Large intestine (tissue), 3 donors: ENCODE measurements at regions not wholly inside any gene's neighbourhood (a gene's known extent, or its start where the extent isn't known, plus 50 kb on each side); places are given as distances from the start of the nearest gene placed in this dataset.
"Not testable (repeated sequence)": the region's sequence is repeated elsewhere in the genome, so short reads cannot be mapped to it uniquely, and the experiment has no call there.

Experiments
- DNase-seq, 2 donors: peaks; one replicate each; pipeline versions ENCODE4 v3.0.0 to v3.0.0-alpha.2; 2013
- H3K27ac ChIP-seq: one replicate; pipeline ENCODE4 v1.5.1; 2013; ENCODE audit warnings: low read length
- H3K27me3 ChIP-seq: 2 replicates; pipeline ENCODE4 v1.6.1; 2013; ENCODE audit warnings: low read length; ENCODE audit not compliant: control insufficient read depth, insufficient read depth
- H3K36me3 ChIP-seq: 2 replicates; pipeline ENCODE4 v1.6.1; 2013; ENCODE audit warnings: low read length; ENCODE audit not compliant: control insufficient read depth, insufficient read depth
- H3K4me1 ChIP-seq: one replicate; pipeline ENCODE4 v1.6.1; 2013; ENCODE audit warnings: low read length; ENCODE audit not compliant: control insufficient read depth, insufficient read depth
- H3K4me3 ChIP-seq: one replicate; pipeline ENCODE4 v1.5.1; 2013; ENCODE audit warnings: low read length
- H3K9me3 ChIP-seq: one replicate; pipeline ENCODE4 v1.6.1; 2013; ENCODE audit warnings: mild to moderate bottlenecking, low read depth, low read length, moderate library complexity; ENCODE audit not compliant: control insufficient read depth
- WGBS: methylation state at CpG from one replicate; pipeline ENCODE4 v1.1.5; 2013; ENCODE audit warnings: low lambda C conversion rate; ENCODE audit not compliant: insufficient coverage; 5-methylcytosine and 5-hydroxymethylcytosine counted together

DNA sequence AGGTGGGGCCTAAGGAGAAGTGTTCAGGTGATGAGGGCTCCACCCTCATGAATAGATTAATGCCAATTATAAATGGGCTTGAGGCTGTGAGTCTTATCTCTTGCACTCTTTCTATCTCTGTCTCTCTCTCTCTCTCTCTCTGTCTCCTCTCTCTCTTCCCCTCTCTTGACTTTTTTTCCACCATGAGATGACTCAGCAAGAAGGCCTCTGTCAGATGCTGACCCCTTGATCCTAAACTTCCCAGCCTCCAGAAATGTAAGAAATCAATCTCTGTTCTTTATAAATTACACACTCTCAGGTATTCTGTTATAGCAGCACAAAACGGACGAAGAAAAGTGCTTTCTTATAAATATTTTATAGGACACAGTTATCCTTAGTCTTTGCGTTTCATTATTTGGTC is 184.9 kb upstream of the PCDH7 start:
- no peak for DNase-seq
- Histone ChIP-seq H3K4me3 (no peak overlapping the region), H3K27me3 (no peaks in the 10 kb centered on the region), H3K27ac (no peak overlapping the region), H3K9me3 (no peaks in the 10 kb centered on the region), H3K36me3 (no peaks in the 10 kb centered on the region), H3K4me1 (no peaks in the 10 kb centered on the region)
- no CpG with 5 or more reads among the region's 3 CpGs for WGBS

DNA sequence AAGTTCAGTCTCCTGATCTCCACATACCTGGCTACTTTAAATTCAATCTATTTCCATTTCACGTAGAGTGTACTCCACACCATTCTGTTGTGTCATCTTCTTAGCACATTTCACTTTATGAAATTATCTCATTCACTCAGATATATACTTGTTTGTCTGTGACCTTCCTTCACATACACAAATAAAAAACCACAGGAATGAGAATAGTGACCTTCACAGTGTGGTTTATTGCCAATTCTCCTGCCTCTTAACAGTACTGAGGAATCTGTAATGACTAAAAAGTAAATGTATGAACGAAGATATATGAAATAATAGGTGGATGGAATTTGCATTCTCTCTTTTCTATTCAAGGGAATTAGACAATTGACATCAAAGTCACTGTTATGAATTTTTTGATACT is 183.9 kb upstream of the PCDH7 start:
- Histone ChIP-seq H3K27ac (no peak overlapping the region), H3K4me1 (no peaks in the 10 kb centered on the region), H3K36me3 (no peaks in the 10 kb centered on the region), H3K27me3 (no peaks in the 10 kb centered on the region), H3K4me3 (no peak overlapping the region), H3K9me3 (no peaks in the 10 kb centered on the region)
- DNase-seq = no peak
- WGBS = 29% methylated on average over 1 of the region's 2 CpGs

DNA sequence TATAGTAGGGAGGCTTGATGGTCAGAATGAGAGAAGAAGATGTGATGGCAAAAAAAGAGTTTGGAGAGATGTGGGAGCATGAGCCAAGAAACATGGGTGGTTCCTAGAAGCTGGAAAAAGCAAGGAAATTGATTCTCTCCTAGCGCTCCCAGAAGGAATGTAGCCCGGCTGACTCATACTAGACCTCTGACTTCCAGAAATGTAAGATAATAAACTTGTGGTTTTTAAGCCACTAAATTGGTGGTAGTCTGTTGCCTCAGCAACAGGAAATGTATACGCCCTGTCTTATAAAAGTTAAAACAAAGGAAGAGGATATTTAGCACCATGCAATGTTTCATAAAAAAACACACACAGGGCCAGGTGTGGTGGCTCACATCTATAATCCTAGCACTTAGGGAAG is 182.7 kb upstream of the PCDH7 start:
- no peaks in the 10 kb centered on the region for H3K27me3 ChIP-seq
- no CpG with 5 or more reads among the region's 3 CpGs for WGBS
- no peaks in the 10 kb centered on the region for H3K4me1 ChIP-seq
- H3K9me3 ChIP-seq = no peaks in the 10 kb centered on the region
- H3K27ac ChIP-seq = no peak overlapping the region
- no peaks in the 10 kb centered on the region for H3K36me3 ChIP-seq
- DNase-seq = no peak
- no peak overlapping the region for H3K4me3 ChIP-seq

DNA sequence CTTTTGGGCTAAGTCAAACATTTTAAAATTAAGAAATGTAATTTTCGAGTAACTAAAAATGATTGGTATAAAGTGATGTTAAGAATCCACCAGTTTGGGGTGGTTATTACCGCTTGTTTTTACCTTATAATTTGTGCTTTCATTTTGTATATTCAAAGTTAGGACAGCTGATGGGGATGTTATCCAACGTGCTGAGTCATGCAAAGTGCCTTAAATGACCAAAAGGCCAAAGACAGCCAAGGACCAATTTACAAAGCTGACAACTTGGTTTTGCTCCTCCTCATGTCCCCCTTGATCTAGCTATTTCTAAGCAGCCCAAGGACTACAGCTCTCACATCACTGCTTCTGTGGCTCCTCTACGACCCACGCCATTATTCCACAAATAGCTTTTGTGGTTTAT is 181.4 kb upstream of the PCDH7 start:
- no peak for DNase-seq
- Histone ChIP-seq H3K36me3 (no peaks in the 10 kb centered on the region), H3K9me3 (no peaks in the 10 kb centered on the region), H3K4me1 (no peaks in the 10 kb centered on the region), H3K4me3 (no peak overlapping the region), H3K27me3 (no peaks in the 10 kb centered on the region), H3K27ac (no peak overlapping the region)
- WGBS = no CpG with 5 or more reads among the region's 5 CpGs

DNA sequence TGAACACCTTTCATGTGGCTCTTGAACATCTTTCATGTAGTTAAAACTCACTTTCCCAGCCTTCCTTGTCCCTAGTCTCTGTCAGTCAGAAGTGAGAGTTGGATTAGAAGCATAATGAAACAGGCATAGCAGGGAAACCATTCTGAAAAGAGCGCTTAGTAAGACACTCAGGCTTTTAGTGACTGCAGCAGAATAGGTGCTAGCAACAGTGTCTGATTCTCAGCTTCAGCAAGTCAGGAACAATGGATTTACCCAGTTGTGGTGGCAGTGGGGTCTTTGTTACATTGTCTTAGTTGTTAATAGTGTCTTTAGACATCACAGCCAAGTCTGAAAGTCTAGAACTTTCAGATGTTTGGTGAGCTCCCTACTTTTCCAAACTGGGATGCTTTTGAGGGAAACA is 177.1 kb upstream of the PCDH7 start:
- DNase-seq = no peak
- no peak overlapping the region for H3K4me3 ChIP-seq
- WGBS = no CpG with 5 or more reads among the region's 1 CpG

DNA sequence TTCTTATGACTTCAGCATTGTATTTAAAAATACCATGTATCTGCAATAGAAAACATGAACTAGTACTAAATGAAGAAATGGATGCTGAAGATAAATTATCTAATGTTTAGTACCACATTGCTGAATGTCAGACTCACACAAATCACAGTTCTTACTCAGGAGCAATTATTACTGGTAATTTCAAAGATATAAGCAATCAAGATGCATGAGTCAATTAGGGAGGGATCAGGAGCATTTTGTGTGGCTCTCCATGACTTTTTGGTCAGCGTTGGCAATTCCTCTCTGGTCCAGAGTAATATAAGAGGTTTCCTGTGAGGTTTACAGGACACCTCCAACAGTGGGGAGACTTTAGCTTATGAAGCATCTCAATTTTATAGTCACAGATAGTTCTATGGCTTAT is 167.0 kb upstream of the PCDH7 start:
- Histone ChIP-seq H3K4me3 (no peak overlapping the region), H3K27me3 (no peaks in the 10 kb centered on the region), H3K36me3 (no peaks in the 10 kb centered on the region), H3K4me1 (no peaks in the 10 kb centered on the region), H3K27ac (no peak overlapping the region), H3K9me3 (no peaks in the 10 kb centered on the region)
- no CpG with 5 or more reads among the region's 1 CpG for WGBS
- DNase-seq = no peak

More for the DNA sequence above, 177.1 kb upstream of the PCDH7 start:
- Histone ChIP-seq H3K27ac (no peak overlapping the region), H3K4me1 (no peaks in the 10 kb centered on the region), H3K9me3 (no peaks in the 10 kb centered on the region), H3K36me3 (no peaks in the 10 kb centered on the region), H3K27me3 (no peaks in the 10 kb centered on the region)

DNA sequence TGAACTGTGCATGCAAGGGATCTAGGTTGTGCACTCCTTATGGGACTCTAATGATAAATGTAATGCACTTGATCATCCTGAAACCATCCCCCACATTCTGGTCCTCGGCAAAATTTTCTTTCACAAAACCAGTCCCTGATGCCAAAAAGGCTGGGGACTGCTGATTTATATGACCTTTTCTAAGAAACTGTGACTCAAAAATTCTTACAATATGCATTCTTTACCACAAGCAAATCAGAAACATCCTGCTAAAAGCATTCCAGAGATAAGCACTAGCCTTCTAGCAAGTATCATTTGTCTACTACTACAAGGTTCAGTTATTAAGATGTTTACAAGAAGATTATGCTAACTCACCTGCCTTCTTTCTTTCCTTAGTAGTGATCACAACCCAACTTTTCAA is 166.5 kb upstream of the PCDH7 start:
- Histone ChIP-seq H3K4me1 (no peaks in the 10 kb centered on the region), H3K4me3 (no peak overlapping the region), H3K27me3 (no peaks in the 10 kb centered on the region), H3K27ac (no peak overlapping the region), H3K9me3 (no peaks in the 10 kb centered on the region), H3K36me3 (no peaks in the 10 kb centered on the region)
- no peak for DNase-seq
- no CpG with 5 or more reads among the region's 1 CpG for WGBS

DNA sequence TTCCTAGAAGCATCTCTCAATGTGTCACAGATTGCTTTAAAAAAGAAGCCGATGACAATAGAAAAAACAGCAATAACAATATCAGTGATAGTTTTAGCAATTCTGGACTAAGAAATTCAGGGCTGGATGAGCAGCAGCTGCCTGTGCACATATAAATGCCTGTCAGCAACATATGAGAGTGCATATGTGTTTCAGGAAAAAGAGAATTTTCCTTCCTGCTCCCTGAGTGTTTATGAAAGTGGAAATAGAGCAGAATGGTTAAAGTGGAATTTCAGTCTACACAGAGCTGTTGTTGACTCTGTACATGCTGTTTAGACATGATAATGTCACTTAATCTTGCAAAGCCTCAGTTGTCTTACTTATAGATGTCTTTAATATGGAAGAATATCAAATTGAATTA is 164.4 kb upstream of the PCDH7 start:
- Histone ChIP-seq H3K4me1 (no peaks in the 10 kb centered on the region), H3K36me3 (no peaks in the 10 kb centered on the region), H3K4me3 (no peak overlapping the region), H3K27me3 (no peaks in the 10 kb centered on the region), H3K27ac (no peak overlapping the region), H3K9me3 (no peaks in the 10 kb centered on the region)
- no peak for DNase-seq
- 91% methylated on average over 1 of the region's 1 CpG for WGBS

DNA sequence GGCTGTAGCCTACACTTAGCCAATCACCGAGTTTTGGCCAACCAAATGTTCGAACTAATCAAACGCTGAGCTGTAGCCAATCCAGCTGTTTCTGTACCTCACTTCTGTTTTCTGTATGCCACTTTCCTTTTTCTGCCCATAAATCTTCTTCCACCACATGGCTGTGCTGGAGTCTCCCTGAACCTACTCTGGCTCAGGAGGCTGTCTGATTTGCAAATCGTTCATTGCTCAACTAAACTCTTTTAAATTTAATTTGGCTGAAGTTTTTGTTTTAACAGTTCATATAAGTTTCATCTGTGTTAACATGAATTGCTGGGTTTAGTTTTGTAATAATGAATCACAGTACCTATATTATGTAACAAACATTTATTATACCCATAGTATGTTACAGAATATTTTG is 160.7 kb upstream of the PCDH7 start:
- Histone ChIP-seq H3K4me1 (no peaks in the 10 kb centered on the region), H3K4me3 (no peak overlapping the region), H3K27me3 (no peaks in the 10 kb centered on the region), H3K9me3 (no peaks in the 10 kb centered on the region), H3K36me3 (no peaks in the 10 kb centered on the region), H3K27ac (no peak overlapping the region)
- 100% methylated on average over 2 of the region's 4 CpGs for WGBS
- no peak for DNase-seq

DNA sequence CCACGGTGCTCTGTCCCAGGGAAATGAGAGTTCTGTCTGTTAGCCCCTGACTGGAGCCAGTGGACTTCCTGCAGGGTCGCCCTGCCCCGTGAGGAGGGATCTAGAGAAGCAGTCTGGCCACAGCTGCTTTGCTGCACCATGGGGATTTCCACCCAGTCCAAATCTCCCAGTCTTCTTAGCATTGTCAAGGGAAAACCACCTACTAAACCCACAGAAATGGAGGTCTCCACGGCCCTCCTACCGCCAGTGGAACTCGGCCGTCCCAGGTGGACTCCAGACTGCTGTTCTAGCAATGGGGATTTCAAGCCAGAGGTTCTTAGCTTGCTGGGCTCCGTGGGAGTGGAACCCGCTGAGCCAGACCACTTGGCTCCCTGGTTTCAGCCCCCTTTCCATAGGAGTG is 133.3 kb upstream of the PCDH7 start:
- Histone ChIP-seq H3K27me3 (no peaks in the 10 kb centered on the region), H3K27ac (no peak overlapping the region), H3K4me3 (no peak overlapping the region), H3K4me1 (no peaks in the 10 kb centered on the region), H3K36me3 (no peaks in the 10 kb centered on the region), H3K9me3 (no peaks in the 10 kb centered on the region)
- no peak for DNase-seq
- no CpG with 5 or more reads among the region's 9 CpGs for WGBS

DNA sequence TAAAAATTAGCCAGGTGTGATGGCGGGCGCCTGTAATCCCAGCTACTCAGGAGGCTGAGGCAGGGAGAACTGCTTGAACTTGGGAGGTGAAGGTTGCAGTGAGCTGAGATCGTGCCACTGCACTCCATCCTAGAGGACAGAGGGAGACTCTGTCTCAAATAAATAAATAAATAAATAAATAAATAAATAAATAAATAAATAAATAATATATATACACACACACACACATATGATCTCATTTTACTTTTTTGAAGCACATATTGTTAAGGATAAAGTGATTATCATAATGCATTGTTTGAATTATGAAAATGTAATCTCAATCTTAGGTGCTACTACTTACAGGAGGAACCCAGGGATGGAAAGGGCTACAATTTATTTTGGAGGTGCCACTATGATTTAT is 130.5 kb upstream of the PCDH7 start:
- H3K27ac ChIP-seq, H3K36me3 ChIP-seq, H3K27me3 ChIP-seq, H3K9me3 ChIP-seq, H3K4me1 ChIP-seq, DNase-seq, H3K4me3 ChIP-seq: not testable (repeated sequence)
- WGBS = no CpG with 5 or more reads among the region's 3 CpGs
